ENCODE measurements at regions not wholly inside any gene's neighbourhood (a gene's known extent, or its start where the extent isn't known, plus 50 kb on each side); places are given as distances from the start of the nearest gene placed in this dataset.

DNA sequence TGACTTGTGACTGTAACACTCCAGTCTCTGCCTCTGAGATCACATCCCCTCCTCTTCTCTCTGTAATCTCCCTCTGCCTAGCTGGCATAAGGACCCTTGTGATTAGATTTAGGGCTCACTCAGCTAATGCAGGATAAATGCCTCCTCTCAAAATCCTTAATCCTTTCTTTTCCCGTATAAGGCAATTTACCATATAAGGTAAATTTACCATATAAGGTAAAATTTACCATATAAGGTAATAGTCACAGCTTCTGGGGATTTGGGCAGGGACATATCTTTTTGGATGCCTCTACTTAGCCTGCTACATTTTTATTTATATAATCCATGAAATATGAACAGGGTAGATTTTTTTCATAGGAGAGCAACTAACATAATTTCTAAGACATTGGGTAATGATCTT is 318.0 kb upstream of the PUM3 start:
- DNase-seq, result no peak

DNA sequence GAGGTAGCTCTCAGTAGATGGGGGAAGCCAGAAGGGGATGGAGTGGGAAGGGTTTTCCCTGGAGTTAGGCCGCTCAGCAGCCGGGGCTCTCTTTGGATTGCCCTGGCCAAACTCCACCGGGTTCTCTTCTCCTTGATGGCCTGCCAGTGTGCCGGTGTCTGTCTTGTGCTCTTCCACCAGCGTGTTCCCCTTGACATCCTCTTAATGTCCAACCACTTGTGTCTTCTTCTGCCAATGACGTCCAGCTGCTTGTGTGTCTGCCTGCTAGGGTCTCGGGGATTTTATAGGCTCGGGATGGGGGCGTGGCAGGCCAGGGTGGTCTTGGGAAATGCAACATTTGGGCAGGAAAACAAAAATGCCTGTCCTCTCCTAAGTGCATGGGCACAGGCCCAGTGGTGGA is 313.1 kb upstream of the PUM3 start:
- DNase-seq, result no peak

DNA sequence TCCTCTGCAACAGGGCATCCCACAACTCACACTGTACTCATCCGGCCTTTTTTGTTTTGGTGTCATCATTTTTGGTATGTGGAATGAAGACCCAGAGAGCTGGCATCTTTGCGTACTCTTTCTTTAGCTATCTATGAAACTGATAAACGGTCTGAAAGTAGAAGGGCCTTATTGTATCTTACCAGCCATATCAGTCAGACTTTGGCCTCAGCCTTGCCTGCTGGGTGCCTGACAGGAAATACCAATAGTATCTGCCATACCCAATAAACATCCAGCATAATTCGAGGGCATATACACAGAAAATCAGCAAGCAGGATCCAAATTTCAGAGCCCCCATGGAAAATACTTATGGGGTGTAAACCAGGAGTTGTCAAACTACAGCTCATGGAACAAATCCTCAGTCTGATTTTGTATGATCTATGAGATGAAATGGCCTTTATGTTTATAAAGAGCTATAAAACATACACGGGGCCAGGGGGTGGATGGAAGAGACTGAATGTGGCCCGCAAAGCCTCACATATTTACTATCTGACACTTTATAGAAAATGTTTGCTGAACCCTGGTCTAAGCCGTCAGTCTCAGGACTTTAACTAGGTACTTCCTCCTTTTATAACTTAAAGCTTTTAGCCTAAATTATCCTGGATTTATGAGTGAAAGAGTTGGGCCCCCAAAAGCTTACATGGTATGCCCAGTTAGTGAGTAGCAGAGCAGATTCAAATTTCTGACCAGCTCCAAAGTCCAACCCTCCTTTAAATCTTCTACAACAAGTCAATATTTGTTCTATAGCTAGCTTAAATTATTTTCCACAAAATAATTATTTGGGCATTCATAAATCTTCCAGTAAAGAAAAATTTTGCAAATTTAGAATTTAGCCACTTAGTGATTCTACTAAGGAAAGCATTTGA is 308.0 kb upstream of the PUM3 start:
- no peak for DNase-seq

DNA sequence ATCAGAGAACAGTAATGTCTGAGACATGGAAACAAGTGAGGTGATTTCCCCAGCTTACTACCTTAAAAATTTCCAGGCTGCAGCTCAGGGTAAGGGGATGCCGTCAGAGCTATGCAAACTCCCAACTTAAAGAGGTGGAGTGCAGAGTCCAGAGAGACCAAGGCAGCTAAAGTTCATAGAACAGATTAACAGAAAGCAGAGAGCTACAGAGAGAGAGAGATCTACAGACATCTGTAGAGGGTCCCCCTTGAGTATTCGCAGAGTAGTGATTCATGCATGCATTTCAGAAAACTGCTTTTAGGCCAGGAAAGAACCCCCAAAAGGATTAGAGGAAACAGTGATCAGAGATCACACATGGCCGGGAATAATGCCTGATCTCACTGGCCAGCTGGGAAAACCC is 306.2 kb upstream of the PUM3 start:
- DNase-seq, result no peak

DNA sequence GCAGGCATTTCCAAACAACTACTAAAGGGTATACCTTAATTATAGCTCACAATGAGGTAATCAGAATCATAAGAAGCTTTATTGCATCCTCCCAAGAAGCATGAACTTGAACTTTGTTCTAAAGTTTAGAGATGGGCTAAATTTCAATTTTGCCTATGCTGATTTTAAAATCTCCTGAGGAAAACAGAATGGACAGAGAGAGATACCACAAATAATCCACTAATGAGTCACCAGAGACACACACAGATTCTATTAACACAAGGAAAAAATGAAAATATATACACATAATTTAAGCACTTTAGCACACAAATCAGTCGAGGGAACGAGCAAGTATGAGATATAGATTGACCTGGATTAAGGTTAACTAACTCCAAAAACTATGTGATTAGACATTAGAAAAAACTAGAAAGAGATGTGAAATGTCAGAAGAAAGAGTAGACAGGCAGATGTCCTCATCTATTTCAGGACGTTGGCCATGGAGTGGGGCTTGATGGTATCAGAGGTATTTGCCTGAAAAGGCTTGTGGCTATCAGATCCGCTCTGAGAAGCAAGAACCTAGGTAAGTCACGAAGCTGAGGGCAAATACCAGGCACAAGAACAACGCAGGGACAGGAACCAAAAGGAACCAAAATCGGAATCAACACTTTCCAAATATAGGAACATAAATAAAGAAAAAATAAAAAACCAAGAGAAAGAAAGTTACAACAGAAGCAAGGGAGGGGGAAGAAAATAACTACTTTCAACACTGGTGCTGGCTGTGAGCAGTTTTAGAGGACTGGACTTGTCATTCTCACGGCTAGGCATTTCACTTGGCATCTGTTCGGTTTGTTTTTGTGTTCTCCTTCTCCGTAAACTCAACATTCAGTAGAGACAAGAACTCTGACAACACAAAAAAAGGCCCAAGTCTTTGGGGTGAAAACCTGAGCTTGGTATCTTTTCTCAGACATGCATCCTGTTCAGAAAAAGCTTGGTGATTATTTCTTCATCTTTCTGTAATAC is 294.6 kb upstream of the PUM3 start:
- DNase-seq, result no peak

DNA sequence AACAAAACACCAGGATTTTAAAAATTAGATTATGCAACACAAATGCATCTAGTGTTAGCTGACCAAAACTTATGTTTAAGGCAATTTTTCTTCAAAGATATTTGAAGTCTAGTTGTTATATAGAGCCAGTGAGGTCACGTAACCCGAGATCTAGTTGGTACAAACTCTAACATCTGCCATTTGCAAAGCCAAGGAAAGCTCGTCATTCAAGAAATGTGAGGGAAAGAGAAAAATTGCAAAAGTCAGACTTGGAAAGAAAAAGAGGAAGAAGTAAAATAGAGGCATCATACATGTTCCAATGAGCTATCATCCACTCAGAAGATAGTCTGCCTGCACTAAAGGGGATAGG is 293.4 kb upstream of the PUM3 start:
- DNase-seq, result no peak

DNA sequence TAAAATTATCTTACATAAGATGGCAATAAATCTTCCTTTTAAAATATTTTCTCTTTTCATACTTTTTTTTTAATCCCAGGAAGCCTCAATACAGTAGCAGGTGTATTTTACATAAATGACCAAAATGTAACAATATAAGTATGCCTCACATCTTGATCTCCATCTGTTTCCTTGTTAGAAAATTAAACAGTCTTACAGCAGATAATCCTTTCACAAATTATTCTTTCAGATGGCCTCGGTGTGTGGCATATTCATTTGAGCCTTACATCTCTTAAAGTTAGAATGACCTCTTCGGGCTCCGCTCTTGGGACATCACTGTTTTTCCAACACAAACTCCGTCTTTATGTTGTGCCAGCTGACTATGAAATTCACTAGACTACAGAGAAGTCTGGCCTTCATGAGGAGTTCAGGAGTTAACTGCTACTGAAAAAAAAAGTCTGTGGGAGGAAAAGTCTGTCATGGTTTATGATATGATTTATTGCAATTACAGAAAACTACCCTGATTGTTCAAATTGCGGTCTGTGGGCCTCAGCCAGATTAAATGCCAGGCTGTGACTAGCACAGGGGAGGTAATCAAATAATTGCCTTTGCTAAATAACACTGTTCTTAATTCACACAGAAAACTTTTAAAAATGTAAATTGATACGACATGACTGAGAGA is 292.9 kb upstream of the PUM3 start:
- DNase-seq, result no peak

DNA sequence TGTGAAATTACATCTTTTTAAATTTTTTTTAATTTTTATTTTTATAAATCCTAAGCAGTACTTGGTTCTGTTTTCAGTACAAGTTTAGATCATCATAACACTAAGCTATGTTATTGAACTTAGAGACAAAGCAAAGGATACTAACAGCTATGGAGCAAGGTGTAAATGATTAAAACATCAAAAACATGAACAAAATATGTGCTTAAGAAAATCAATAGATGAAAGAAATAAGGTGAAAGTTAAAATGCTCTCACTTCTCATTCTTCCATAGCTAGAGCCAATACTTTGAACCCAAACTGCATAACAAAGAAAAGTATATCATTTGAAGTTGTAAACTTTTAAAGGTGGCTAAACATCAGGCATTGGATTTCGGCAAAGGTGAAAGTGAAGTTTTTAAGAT is 292.3 kb upstream of the PUM3 start:
- no peak for DNase-seq

DNA sequence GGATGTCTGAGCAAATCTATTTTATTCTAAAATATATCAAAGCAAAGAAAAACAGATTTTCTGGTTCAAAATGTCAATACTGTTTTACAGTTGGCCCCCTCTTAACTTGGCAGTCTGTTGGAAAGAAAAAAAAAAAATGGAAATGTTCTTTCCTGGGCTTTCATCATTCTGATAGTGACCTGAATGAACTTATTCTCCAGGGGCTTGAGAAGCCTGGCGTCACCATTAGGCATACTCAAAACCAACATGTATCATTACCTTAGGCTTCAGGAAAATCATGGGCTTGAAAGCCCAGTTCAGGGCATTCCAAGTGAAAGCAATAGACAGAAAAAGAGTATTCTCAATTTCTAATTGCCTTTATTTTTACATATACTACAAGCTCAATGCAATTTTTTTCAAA is 283.7 kb upstream of the PUM3 start:
- no peak for DNase-seq

DNA sequence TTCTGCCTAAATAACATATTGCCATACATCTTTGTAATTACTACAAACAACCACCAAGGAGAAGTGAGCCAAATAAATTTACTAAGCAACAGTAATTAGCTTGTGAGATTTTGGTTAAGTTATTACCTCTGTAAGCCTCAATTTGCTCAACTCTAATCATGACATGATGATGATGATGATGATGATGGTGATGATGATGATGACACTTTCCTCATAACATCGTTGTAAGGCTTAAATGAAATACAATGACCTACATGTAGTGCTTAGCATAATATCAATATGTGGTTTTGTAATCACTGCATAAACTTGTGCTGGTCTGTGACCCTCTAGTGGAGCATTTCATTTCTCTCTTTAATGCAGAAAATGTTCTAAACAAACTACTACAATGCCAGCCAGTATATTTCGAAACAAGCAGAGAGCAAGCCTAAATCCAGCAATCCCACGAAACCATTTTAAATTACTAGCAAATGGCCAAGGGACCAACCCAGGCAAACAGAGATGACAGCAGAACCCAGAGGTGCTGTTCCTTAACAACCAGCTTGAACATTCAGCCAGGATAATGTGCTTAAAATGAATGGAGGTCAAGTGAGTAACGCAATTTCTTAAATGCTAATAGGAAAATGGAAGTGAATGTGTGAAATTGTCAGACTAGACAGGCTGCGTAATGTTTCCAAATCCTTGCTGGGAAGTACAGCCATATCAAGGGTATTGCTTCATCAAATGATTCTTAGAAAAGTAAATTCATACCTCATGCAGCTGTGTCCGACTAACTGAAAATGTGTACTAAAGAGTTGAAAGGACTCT is 281.9 kb upstream of the PUM3 start:
- no peak for DNase-seq

DNA sequence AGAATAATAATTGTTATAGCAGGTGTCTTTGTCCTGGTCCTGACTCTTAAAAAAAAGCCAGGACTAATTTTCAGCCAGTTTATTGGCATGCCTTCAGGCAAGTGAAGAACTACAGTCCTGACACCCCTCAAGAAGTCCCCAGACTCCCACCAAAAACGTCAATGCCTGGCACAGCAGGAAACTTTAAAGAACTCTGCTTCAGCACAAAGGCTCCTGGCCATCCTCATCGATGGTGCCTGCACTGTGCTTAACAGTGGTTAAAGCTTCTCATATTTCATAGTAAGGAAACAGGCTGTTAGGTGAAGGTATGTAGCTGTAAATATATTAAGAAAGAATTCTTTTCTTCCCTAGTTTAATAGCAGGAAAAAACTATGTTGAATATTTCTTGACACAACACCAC is 280.1 kb upstream of the PUM3 start:
- no peak for DNase-seq

DNA sequence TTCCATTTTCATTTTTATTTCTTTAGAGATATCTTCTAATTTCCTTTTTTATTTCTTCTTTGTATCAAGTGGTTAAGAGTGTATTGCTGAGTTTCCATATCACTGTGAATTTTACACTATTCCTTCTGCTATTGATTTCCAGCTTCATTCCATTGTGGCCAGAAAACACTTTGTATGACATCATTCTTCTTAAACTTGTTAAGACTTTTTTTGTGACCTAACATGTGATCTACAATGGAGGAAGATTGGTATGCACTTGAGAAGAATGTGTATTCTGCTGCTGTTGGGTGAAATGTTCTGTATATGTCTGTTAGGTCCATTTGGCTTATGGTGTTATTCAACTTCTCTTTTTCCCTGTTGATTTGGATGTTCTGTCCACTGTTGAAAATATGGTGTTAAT is 274.2 kb upstream of the PUM3 start:
- DNase-seq, result no peak

DNA sequence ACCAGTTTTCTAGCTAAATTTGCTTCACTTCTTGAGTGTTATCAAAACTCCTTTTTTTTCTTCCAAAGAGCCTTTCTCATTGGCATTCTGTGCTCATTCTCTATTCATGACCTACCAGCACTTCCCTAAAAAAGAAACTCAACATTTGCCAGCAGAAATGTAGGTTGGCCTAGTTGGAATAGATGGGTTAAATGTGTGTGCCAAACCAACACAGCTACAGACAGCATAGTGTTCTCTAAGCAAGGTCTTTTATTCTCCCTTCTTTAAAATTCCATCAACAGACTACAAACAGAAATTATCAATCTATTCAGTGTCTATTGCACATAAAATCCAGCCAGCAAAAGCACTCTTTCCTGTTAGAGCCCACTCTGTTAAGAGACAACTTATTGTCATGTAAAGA is 255.8 kb upstream of the PUM3 start:
- no peak for DNase-seq

DNA sequence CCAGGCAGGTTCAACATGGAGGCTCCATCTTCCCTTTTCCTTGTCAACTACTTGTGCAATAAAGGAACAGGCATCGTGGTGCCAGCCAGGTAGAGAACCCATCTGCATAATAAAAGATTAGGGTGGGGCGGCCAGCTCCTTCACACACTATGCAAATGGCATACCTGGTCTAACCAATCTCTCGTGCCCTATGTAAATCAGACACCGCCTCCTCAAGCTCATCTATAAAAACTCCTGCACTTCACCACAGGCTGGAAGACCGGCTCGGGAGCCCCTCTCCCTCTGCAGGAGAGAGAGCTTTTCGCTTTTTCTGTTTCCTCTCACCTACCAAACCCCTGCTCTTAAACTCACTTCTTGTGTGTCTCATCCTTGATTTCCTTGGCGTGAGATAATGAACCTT is 244.3 kb upstream of the PUM3 start:
- no peak for DNase-seq

DNA sequence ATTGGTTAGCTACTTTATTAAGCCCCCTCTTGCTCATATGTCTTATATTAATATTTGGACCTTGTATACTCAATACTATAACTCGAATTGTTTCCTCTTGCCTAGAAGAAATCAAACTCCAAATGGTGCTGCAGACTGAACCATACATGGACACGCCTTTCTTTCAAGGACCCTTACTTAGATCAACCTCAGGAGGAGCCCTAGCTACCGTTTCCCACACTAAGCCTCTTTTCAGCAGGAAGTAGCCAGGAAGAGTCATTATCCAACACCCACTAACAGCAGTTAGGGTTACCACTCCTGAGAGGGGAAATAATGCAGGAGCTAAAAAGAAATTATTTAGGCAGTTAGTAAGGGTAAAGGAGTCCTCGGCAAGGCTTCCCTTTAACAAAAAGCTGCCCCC is 243.8 kb upstream of the PUM3 start:
- no peak for DNase-seq

DNA sequence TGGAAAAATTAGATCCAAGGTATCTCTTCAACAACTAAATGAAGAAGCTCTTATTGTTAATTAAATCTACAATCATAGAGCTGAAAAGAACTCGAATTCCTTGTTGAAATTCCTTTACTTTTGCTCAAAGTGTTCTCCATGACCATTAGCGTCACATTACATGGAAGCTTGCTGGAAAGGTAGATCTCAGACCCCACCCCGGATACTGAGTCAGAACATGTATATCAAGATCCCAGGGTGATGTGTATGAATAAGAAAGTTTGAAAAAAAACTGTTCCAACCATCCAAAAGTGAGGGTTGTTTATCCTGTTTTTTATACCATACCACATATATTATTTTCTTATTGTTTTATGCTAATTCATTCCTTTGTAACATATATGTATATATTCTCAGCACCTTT is 237.1 kb upstream of the PUM3 start:
- DNase-seq, result no peak

DNA sequence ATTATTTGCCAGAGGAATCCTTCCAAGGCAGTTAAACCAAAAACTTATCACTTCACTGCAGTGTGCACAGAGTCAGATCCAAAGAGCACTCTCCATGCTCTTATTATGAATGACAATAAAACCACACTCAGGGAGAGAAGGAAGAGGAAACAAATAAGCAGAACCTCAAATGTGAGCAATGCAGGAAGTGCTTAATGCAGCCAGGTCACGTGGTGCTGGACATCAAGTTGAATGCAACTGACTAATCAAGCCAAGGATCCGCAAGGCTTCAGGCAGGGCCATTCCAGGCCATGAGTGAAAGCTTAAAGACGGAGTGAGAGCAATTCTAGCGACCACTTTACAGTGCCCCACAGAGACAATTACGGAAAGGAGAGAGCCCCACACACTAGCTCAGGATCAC is 230.4 kb upstream of the PUM3 start:
- DNase-seq, result no peak

DNA sequence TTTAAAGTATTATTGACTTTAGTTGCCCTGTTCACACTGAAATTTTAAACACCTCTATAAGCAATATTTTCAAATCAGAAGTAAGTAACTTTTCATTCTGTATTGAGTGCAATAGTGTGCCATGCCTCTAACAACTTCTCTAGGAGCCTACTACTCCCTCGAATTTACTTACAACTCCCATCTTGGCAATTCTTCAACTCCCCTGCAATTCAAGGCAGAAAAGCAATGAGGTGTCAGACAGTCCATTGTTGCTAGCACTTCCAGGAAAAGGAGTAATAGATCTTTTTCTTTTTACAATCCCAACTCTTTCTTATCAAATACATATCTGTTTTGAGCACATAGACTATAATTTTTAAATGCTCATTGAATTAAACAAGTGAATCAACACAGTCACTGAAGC is 222.7 kb upstream of the PUM3 start:
- DNase-seq, result no peak

DNA sequence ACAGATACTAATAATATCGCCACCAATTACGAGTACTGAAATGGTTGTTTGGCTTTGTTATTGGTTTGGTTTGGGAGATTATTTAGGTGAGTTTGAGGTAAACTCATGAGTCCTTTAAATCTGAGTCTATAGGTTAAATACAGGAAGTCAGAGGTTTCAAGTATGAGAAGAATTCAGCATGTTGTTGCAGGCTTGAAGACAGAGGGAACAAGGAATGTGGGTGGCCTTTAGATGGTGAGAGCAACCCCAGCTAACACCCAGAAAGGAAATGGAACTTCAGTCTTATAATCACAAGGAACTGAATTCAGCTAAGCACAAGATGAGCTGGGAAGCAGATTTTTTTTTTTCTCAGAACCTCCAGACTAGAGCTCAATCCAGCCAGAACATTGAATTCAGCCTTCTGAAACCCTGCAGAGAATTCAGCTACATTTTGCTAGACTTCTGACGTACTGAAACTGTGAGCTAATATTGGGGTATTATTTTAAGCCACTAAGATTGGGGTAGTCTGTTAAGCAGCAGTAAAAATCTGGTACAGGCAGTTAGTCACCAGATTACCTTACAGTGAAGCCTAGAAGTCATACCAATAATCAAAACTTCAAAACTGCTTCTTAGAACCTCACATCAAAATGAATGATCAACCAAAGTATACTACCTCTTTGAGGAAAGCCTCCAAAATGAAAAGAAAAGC is 216.0 kb upstream of the PUM3 start:
- no peak for DNase-seq

DNA sequence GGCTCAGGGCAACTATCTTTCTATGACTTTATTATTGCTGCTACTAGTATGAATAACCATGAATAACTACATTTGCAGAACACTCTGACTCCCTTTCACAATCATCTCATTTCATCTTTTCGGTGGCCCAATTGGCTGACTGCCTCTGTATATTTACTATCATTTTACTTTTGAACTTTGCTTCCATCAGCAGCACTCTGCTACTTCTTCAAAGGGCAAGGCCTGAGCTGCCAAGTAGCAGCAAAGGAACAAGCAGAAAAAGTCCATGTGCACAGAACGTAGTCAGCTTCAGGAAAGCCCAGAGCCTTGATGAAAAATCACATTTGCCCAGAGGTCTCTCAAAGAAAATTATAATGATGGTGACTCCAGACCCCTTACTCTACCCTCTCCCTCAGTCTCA is 214.5 kb upstream of the PUM3 start:
- no peak for DNase-seq

DNA sequence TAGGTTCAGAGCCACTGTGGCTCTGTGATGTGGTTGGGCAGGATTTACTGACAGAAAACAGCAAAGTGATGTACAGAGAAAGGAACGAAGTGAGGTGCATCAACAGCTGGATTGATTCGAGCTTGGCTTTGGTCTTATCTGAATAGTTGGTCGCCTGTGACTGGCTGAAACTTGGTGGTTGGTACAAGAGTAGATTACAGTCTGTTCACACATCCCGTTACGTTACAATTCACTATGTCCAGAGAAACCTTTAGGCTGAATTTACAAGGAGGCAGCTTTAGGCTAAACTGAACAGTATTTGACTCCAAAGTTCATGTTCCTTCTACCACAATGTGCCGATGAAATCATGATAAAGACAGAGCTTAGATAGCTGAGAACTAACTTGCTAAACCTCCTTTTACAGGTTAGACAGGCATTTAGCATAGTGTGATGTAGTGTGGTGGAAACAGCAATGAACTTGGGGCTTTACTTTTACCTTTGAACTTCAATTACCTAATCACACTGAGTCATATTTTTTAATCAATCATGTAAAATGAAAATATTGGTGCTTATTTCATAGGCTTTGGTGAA is 210.2 kb upstream of the PUM3 start:
- no peak for DNase-seq

DNA sequence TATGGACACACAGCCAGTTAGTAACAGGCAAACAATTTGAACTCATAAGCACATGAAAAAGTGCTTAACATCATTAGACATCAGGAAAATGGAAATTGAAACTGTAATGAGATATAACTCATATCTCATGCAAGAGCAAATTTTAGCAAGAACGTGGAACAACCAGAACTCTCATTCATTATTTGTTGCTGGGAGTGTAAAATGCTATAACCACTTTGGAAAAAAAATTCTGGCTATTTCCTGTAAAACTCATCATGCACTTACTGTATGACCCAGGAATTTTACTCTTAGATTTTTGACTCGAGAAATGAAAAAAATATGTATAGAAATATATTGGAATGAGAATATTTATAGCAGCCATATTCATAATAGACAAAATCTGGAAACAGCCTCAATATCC is 205.7 kb upstream of the PUM3 start:
- DNase-seq, result no peak
